ENCODE measurements at regions not wholly inside any gene's neighbourhood (a gene's known extent, or its start where the extent isn't known, plus 50 kb on each side); places are given as distances from the start of the nearest gene placed in this dataset.

DNA sequence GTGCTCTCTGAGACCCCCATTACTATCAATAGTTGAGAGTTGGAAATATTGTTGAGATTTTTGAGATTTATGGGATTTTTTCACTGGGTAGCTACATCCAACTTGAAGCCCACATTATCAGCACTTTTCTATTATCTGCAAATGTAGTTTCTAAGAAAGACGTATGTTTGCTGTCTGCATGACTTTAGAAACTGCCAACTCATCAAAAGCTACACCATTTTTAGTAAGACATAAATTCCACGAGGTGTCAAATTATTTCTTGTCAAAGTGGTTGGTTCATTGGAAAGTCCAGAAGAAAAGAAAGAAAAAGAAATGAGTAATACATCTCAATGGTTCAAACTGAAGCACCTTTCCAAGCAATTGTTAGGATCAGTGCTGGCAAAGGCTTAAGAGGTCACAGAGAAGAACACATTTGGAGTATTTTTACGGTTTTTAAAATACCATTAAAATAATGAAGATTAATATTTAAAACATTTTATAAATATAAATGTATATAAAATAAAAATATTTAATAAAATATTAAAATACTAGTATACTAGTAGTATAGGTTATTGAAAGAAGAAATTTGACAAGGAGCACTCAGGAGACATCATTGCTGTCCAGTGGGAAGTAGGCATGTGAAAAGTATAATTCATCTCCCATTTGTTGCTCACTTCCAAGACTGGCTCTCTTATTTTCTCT lies 463.5 kb downstream of the TAFA4 start:
- Histone ChIP-seq H3K36me3 (no peaks in the 10 kb centered on the region), H3K4me3 (no peak overlapping the region), H3K27ac (no peak overlapping the region), H3K9me3 (peaks cover 0 to 8% (median 2%) of the 10 kb centered on the region in 4 donors), H3K4me1 (no peaks in the 10 kb centered on the region), H3K27me3 (no peaks in the 10 kb centered on the region)
- 70 to 80% (median 79%) methylated on average over 3 of the region's 3 CpGs for WGBS, 5 donors
- DNase-seq, result no peak
- intact Hi-C loops (cut with DNase I; ENCODE audit: low total_unique reads), result no loop called here
- TF ChIP-seq, protein P1, sequence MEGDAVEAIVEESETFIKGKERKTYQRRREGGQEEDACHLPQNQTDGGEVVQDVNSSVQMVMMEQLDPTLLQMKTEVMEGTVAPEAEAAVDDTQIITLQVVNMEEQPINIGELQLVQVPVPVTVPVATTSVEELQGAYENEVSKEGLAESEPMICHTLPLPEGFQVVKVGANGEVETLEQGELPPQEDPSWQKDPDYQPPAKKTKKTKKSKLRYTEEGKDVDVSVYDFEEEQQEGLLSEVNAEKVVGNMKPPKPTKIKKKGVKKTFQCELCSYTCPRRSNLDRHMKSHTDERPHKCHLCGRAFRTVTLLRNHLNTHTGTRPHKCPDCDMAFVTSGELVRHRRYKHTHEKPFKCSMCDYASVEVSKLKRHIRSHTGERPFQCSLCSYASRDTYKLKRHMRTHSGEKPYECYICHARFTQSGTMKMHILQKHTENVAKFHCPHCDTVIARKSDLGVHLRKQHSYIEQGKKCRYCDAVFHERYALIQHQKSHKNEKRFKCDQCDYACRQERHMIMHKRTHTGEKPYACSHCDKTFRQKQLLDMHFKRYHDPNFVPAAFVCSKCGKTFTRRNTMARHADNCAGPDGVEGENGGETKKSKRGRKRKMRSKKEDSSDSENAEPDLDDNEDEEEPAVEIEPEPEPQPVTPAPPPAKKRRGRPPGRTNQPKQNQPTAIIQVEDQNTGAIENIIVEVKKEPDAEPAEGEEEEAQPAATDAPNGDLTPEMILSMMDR (IDR thresholded peaks at IDR 0.05), result no peak
- TF ChIP-seq POLR2A (IDR thresholded peaks at IDR 0.05) (no peak), POLR2AphosphoS5 (IDR thresholded peaks at IDR 0.05) (no peak), EP300 (IDR thresholded peaks at IDR 0.05) (no peak)

- 32 to 60% (median 47%) methylated on average over 2 of the region's 2 CpGs for WGBS, 5 donors
- no peaks in the 10 kb centered on the region for H3K36me3 ChIP-seq
- no peak overlapping the region for H3K4me3 ChIP-seq
- intact Hi-C loops (cut with DNase I; ENCODE audit: low total_unique reads), result no loop called here
- no peak overlapping the region for H3K27ac ChIP-seq
- peaks cover 0 to 8% (median 2%) of the 10 kb centered on the region in 4 donors for H3K9me3 ChIP-seq
- TF ChIP-seq POLR2AphosphoS5 (IDR thresholded peaks at IDR 0.05) (no peak), POLR2A (IDR thresholded peaks at IDR 0.05) (no peak), EP300 (IDR thresholded peaks at IDR 0.05) (no peak)
- TF ChIP-seq, protein P1 (IDR thresholded peaks at IDR 0.05), result no peak
- H3K27me3 ChIP-seq, result no peaks in the 10 kb centered on the region
- H3K4me1 ChIP-seq, result no peaks in the 10 kb centered on the region
- no peak for DNase-seq
These were observed 464.9 kb downstream of the TAFA4 start for GRCh38 chr3:68467465-68467864.

DNA sequence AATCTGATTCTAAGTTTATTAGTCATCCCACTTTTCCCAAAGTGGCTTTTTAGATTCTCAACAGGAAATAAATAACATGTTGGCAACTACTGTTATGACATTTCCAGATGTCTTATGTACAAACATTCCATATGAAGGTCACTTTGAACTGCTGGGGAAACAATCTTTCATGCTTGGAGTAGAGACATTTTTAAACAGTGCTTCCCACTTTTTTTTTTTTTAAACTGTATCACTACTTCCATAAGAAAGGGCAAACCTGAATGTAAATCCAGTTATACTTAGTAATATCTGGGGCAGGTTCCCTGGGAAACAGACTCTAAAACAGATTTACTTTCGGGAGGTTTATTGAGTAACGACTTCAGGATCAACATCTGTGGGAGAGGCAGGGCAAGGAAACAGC lies 473.8 kb downstream of the TAFA4 start:
- DNase-seq, result peak in 1 of 2 donors; percentile 18
- Histone ChIP-seq H3K9me3 (peaks cover 0 to 15% (median 10%) of the 10 kb centered on the region in 4 donors), H3K4me3 (no peak overlapping the region), H3K4me1 (no peaks in the 10 kb centered on the region), H3K27ac (no peak overlapping the region), H3K36me3 (no peaks in the 10 kb centered on the region), H3K27me3 (no peaks in the 10 kb centered on the region)
- 43 to 69% (median 58%) methylated on average over 2 of the region's 2 CpGs for WGBS, 5 donors
- TF ChIP-seq POLR2AphosphoS5 (IDR thresholded peaks at IDR 0.05), result no peak
- TF ChIP-seq, protein P1 (IDR thresholded peaks at IDR 0.05), result no peak
- TF ChIP-seq EP300 (IDR thresholded peaks at IDR 0.05), result no peak
- no peak for TF ChIP-seq POLR2A (IDR thresholded peaks at IDR 0.05)
- intact Hi-C loops (cut with DNase I; ENCODE audit: low total_unique reads), result no loop called here

DNA sequence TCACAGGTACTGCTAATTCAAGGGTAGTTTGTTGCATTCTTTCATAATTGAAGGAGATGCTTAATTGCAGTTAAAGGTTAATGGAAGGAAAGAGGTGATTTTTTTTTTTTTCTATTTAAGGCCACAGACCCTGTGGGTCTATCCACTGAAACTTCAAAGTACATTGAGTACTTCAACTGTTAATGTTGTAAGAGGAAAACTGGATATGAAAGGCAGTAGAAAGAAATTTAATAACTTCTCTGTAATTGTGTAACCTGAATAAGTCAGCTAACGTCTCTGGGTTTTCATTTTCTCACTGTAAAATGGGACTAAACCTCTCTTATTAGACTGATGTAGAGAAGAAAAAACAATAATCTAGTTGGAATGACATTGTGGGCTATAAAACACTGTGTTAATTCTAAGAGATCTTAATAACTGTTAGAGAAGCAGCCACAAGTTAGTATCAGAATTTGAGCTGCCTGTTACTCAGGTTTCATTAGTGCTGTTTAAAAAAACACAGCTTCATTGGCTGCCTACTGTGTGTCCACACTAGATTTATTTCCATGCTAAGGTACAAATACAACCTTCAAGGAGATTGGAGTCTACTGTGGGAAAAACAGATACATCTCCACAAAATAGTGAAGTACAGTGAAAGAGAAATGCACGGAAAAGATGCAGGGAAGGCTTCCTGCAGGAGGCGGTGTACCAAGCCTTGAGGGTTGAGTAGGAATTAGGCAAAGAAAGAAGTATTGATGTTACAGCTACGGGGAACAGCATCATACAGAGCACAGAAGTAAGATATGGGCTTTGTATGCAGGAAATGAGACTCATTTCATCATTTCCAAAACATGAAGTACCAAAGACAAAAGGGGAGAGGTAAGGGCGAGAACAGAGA lies 483.6 kb downstream of the TAFA4 start:
- no peak overlapping the region for H3K27ac ChIP-seq

More for the DNA sequence above, 483.6 kb downstream of the TAFA4 start:
- intact Hi-C loops (cut with DNase I; ENCODE audit: low total_unique reads), result no loop called here
- no peak for DNase-seq
- Histone ChIP-seq H3K4me1 (no peaks in the 10 kb centered on the region), H3K36me3 (no peaks in the 10 kb centered on the region), H3K27me3 (no peaks in the 10 kb centered on the region), H3K4me3 (no peak overlapping the region), H3K9me3 (no peaks in the 10 kb centered on the region)
- TF ChIP-seq EP300 (IDR thresholded peaks at IDR 0.05) (no peak), POLR2AphosphoS5 (IDR thresholded peaks at IDR 0.05) (no peak), POLR2A (IDR thresholded peaks at IDR 0.05) (no peak)
- TF ChIP-seq, protein P1 (IDR thresholded peaks at IDR 0.05), result no peak
- WGBS, 5 donors, result 72 to 89% (median 78%) methylated on average over 5 of the region's 5 CpGs
